ENCODE measurements at regions not wholly inside any gene's neighbourhood (a gene's known extent, or its start where the extent isn't known, plus 50 kb on each side); places are given as distances from the start of the nearest gene placed in this dataset.
A peak's percentile ranks its signal among the peaks of the same experiment; 100 is the strongest.

- no peak for DNase-seq
Observed at GRCh38 chr11:40062616-40063015, 1396.8 kb downstream of the LRRC4C start.

GRCh38 chr11:40061221-40061620 lies 1398.2 kb downstream of the LRRC4C start:
- no peak for DNase-seq

GRCh38 chr11:40054631-40055030 lies 1404.8 kb downstream of the LRRC4C start:
- DNase-seq = no peak

- DNase-seq = no peak
Observed at GRCh38 chr11:40045312-40045711, 1414.1 kb downstream of the LRRC4C start.

- no peak for DNase-seq
Observed at GRCh38 chr11:40037005-40037404, 1422.4 kb downstream of the LRRC4C start.

- no peak for DNase-seq
Observed at GRCh38 chr11:40032331-40032730, 1427.1 kb downstream of the LRRC4C start.

GRCh38 chr11:40030867-40031266 lies 1428.6 kb downstream of the LRRC4C start:
- no peak for DNase-seq

- DNase-seq = no peak
Observed at GRCh38 chr11:40029391-40029790, 1430.1 kb downstream of the LRRC4C start.

- DNase-seq = no peak
Observed at GRCh38 chr11:40027720-40028119, 1431.7 kb downstream of the LRRC4C start.

- DNase-seq = no peak
Observed at GRCh38 chr11:40023724-40024123, 1435.7 kb downstream of the LRRC4C start.

- DNase-seq = no peak
Observed at GRCh38 chr11:40010011-40010410, 1449.4 kb downstream of the LRRC4C start.

GRCh38 chr11:39992551-39992950 lies 1466.9 kb downstream of the LRRC4C start:
- no peak for DNase-seq

- no peak for DNase-seq
Observed at GRCh38 chr11:39990421-39990831, 1469.0 kb downstream of the LRRC4C start.

GRCh38 chr11:39975091-39975490 lies 1484.4 kb downstream of the LRRC4C start:
- DNase-seq = no peak

GRCh38 chr11:39972461-39972860 lies 1487.0 kb downstream of the LRRC4C start:
- DNase-seq = no peak

GRCh38 chr11:39971938-39972337 lies 1487.5 kb downstream of the LRRC4C start:
- DNase-seq = no peak

- DNase-seq = no peak
Observed at GRCh38 chr11:39968071-39968470, 1491.4 kb downstream of the LRRC4C start.

- no peak for DNase-seq
Observed at GRCh38 chr11:39965701-39966100, 1493.8 kb downstream of the LRRC4C start.

- DNase-seq = peak; percentile 53
Observed at GRCh38 chr11:39960206-39960605, 1499.2 kb downstream of the LRRC4C start.

- DNase-seq = no peak
Observed at GRCh38 chr11:39932966-39933365, 1526.5 kb downstream of the LRRC4C start.

- DNase-seq = no peak
Observed at GRCh38 chr11:39917256-39917655, 1542.2 kb downstream of the LRRC4C start.

GRCh38 chr11:39910087-39910486 lies 1549.4 kb downstream of the LRRC4C start:
- DNase-seq = no peak

GRCh38 chr11:39860931-39861330 lies 1598.5 kb downstream of the LRRC4C start:
- peak; percentile 25 for DNase-seq

GRCh38 chr11:39817241-39817640 lies 1642.2 kb downstream of the LRRC4C start:
- no peak for DNase-seq

GRCh38 chr11:39810358-39810757 lies 1649.1 kb downstream of the LRRC4C start:
- DNase-seq = no peak

GRCh38 chr11:39809833-39810232 lies 1649.6 kb downstream of the LRRC4C start:
- DNase-seq = no peak

All from hindlimb muscle (tissue), 1 donor.